ENCODE measurements at regions not wholly inside any gene's neighbourhood (a gene's known extent, or its start where the extent isn't known, plus 50 kb on each side); places are given as distances from the start of the nearest gene placed in this dataset.

DNA sequence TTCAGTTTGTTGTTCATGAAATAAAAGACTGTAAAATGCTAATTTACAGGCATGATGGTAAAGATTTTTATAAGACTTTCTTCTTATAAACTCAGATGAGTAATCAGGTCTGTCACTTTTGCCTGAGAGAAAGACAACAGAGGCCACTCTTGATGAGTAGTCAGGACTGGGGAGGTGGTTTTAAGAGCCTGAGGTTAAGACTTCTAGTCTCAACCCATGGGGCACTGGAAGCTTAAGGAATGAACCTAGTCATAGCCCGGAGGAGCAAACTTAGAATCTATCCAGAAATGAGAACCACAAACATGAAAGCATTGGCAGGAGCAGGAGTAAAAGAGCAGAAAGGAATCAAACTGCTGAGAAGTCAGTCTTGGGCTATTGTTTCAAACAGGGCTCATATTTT is 846.3 kb upstream of the ARPP21 start:
- no peak for DNase-seq (ENCODE audit: low read depth)
- TF ChIP-seq, protein P1, sequence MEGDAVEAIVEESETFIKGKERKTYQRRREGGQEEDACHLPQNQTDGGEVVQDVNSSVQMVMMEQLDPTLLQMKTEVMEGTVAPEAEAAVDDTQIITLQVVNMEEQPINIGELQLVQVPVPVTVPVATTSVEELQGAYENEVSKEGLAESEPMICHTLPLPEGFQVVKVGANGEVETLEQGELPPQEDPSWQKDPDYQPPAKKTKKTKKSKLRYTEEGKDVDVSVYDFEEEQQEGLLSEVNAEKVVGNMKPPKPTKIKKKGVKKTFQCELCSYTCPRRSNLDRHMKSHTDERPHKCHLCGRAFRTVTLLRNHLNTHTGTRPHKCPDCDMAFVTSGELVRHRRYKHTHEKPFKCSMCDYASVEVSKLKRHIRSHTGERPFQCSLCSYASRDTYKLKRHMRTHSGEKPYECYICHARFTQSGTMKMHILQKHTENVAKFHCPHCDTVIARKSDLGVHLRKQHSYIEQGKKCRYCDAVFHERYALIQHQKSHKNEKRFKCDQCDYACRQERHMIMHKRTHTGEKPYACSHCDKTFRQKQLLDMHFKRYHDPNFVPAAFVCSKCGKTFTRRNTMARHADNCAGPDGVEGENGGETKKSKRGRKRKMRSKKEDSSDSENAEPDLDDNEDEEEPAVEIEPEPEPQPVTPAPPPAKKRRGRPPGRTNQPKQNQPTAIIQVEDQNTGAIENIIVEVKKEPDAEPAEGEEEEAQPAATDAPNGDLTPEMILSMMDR (conservative IDR thresholded peaks at IDR 0.05; ENCODE audit: low read depth, low read length): no peak
- H3K4me3 ChIP-seq (ENCODE audit: low read depth, low read length): no peak overlapping the region

DNA sequence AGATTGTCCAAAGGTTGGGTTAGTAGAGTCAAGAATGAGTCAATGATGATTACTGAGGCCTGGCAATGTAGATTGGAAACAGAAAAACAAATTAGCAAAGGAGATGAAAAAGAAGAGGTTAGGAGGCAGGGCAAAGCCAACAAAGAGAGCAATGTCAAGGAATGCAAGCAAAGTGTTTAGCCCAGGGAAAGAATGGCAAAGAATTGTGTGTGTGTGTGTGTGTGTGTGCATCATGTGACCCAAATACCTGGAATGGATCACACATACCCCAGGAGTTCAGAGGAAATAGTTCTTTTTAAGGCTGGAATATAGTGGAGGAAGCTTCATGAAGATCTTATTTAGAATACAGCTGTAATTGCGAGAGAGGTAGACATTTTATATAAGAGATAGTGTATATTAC is 831.7 kb upstream of the ARPP21 start:
- no peak for DNase-seq (ENCODE audit: low read depth)
- TF ChIP-seq, protein P1 (conservative IDR thresholded peaks at IDR 0.05; ENCODE audit: low read depth, low read length): no peak

DNA sequence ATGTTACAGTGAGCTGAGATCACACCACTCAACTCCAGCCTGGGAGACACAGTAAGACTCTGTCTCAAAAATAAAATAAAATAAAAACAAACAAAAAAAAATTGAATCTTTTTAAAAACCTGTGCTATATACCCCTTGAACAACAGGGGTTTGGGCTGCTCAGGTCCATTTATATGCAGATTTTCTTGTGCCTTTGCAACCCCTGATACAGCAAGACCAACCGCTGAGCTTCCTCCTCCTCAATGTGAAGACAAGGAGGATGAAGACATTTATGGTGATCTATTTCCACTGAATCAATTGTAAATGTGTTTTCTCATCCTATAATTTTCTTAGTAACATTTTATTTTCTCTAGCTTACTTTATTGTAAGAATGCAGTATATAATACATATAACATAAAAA is 831.0 kb upstream of the ARPP21 start:
- DNase-seq (ENCODE audit: low read depth): no peak
- no peak overlapping the region for H3K4me3 ChIP-seq (ENCODE audit: low read depth, low read length)
- TF ChIP-seq, protein P1 (conservative IDR thresholded peaks at IDR 0.05; ENCODE audit: low read depth, low read length): no peak

More for the DNA sequence above, 831.7 kb upstream of the ARPP21 start:
- no peak overlapping the region for H3K4me3 ChIP-seq (ENCODE audit: low read depth, low read length)

DNA sequence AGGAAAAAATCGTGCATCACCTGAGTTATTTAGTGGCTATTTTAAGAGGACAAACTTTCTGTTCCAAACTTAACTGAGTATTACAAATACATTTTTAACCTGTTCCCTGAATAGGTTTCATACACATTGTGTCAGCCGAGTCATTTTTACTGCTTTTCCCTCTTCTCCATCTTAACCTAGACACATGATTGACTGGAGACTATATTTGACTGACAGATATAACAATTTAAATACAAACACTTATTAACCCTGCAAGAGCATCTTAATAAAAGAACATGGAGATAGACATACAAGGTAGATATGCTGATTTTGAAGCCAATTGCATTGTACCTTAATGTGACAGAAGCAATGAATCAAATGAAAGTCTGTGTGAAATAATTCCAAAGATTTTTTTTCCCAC is 810.5 kb upstream of the ARPP21 start:
- no peak for DNase-seq (ENCODE audit: low read depth)
- no peak overlapping the region for H3K4me3 ChIP-seq (ENCODE audit: low read depth, low read length)
- TF ChIP-seq, protein P1 (conservative IDR thresholded peaks at IDR 0.05; ENCODE audit: low read depth, low read length): no peak

DNA sequence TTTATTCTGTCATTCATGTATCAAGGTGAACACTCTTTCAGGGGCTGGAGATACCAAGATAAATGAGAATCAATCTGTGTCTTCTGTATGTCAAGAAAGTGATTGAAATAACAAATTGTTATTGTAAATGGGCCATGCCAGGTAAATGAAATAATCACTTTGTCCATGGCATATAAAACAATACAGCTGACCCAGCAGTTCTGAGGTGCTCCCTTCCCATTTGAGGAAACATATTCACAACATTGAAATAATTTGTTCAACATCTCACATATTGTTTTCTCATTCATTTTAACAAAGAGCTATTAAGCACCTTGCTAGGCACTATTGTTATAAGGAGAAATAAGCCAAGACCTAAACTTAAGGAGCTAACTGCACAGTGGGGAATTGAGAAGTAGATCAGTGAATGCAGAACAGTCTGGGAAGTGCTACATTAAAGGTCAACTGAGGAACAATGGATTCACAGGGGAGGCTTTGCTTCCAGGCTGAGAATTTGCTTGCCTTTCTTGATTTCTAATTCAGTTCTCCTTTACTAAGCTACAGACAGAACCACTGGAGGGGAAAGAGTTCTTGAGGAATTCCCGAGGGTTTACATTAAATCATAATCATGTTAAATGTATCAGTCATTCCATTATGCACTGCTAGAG is 806.3 kb upstream of the ARPP21 start:
- no peak for DNase-seq (ENCODE audit: low read depth)
- TF ChIP-seq, protein P1 (conservative IDR thresholded peaks at IDR 0.05; ENCODE audit: low read depth, low read length): no peak
- H3K4me3 ChIP-seq (ENCODE audit: low read depth, low read length): no peak overlapping the region

DNA sequence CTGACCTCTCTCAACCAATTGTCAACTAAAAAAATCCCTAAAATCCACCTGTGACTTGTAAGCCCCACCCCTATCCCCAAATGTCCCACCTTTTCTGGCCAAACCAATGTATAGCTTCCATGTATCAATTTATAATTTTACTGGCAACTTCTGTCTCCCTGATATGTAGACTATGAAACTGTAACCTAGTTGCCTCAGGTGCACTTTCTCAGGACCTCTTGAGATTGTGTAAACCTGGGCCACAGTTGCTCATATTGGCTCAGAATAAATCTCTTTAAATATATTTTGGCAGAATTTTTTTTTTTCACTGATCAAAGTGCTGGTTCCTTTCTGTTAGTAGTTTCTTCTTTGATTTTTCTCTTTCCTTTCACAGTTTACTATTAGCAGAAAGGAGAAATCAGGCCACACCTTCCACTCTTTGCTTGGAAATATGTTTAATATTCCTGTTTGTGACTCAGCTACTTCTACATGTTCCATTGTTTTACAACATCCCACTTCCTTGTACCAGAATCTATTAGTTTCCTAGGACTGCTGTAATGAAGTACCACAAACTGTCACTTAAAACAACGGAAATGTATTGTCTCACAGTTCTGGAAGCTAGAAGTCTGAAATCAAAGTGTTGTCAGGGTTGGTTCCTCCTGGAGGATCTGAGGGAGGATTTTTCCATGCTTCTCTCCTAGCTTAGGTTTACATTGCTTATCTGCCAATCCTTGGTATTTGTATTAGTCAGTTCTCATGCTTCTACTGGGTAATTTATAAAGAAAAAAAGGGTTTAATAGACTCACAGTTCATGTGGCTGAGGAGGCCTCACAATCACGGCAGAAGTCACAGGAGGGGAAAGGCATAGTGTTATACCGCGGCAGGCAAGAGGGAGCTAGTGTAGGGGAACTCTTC is 801.2 kb upstream of the ARPP21 start:
- no peak overlapping the region for H3K4me3 ChIP-seq (ENCODE audit: low read depth, low read length)
- DNase-seq (ENCODE audit: low read depth): no peak
- TF ChIP-seq, protein P1 (conservative IDR thresholded peaks at IDR 0.05; ENCODE audit: low read depth, low read length): no peak

All from choroid plexus epithelial cell (primary cell).